H1 (cell line): ENCODE measurements at regions not wholly inside any gene's neighbourhood (a gene's known extent, or its start where the extent isn't known, plus 50 kb on each side); places are given as distances from the start of the nearest gene placed in this dataset.

Source experiments
- CTCF ChIA-PET: fragments of 300-600 bp; sonication (Branson Sonifier 250); formaldehyde crosslinking; loops from one replicate; lab custom pipeline; 2021; ENCODE audit not compliant: partially characterized antibody; lab: Charles Lee
- POLR2A ChIA-PET: fragments of 300-600 bp; sonication (Branson Sonifier 250); formaldehyde crosslinking; loops from one replicate; lab custom pipeline; 2021; ENCODE audit warnings: inconsistent platforms; ENCODE audit not compliant: partially characterized antibody; lab: Charles Lee
- DNase-seq, 2 experiments: peaks; one replicate each; pipeline versions ENCODE4 v3.0.0 to v3.0.0-alpha.2; 2010 to 2022; ENCODE audit warnings: low spot score in 2 of 2, low read depth in 1 of 2, mixed read lengths in 1 of 2
- FAIRE-seq: peaks from 2 replicates; lab custom pipeline; 2011; peaks lifted over from hg19 to GRCh38; lab: Jason Lieb, UNC
- H2AFZ ChIP-seq: 2 replicates; pipeline ENCODE4 v1.8.1; 2012; ENCODE audit warnings: low read length, inconsistent platforms
- H2AK5ac ChIP-seq: 2 replicates; pipeline ENCODE4 v1.6.1; 2013; ENCODE audit warnings: low read depth, low read length
- H2BK120ac ChIP-seq: replicated peaks from 2 replicates; pipeline ENCODE3; 2013; ENCODE audit warnings: low read depth, low read length, inconsistent platforms
- H2BK12ac ChIP-seq: 2 replicates; pipeline ENCODE4 v1.6.1; 2013; ENCODE audit warnings: low read depth, low read length
- H2BK15ac ChIP-seq: 2 replicates; pipeline ENCODE4 v1.6.1; 2013; ENCODE audit warnings: low read length
- H2BK20ac ChIP-seq: 2 replicates; pipeline ENCODE4 v1.6.1; 2013; ENCODE audit warnings: low read length
- H2BK5ac ChIP-seq: 2 replicates; pipeline ENCODE4 v1.6.1; 2013; ENCODE audit warnings: low read depth, low read length
- H3K14ac ChIP-seq: 2 replicates; pipeline ENCODE4 v1.6.1; 2013; ENCODE audit warnings: inconsistent platforms; ENCODE audit not compliant: insufficient read length
- H3K18ac ChIP-seq: 2 replicates; pipeline ENCODE4 v1.6.1; 2013; ENCODE audit warnings: low read length; ENCODE audit errors: extremely low read depth
- H3K23ac ChIP-seq: 2 replicates; pipeline ENCODE4 v1.6.1; 2013; ENCODE audit warnings: inconsistent platforms; ENCODE audit not compliant: insufficient read length
- H3K23me2 ChIP-seq: 2 replicates; pipeline ENCODE4 v1.6.1; 2013; ENCODE audit warnings: low read depth, low read length
- H3K27ac ChIP-seq: 2 replicates; pipeline ENCODE4 v1.6.1; 2011; ENCODE audit warnings: low read depth, low read length, inconsistent platforms
- H3K27me3 ChIP-seq, 4 experiments: replicated peaks in 1 of 4; 1 replicate in 1 of 4; 2 replicates in 3 of 4; pipeline versions ENCODE4 v1.6.1 to v1.8.1; 2011 to 2013; ENCODE audit warnings: low read length in 3 of 4, mild to moderate bottlenecking in 3 of 4, inconsistent platforms in 2 of 4, mixed read lengths in 2 of 4, moderate library complexity in 1 of 4; ENCODE audit not compliant: control insufficient read depth in 3 of 4, insufficient read depth in 3 of 4; ENCODE audit errors: extremely low read depth in 1 of 4
- H3K36me3 ChIP-seq, 4 experiments: 2 replicates each; pipeline versions ENCODE4 v1.6.1 to v1.8.1; 2011 to 2013; ENCODE audit warnings: mild to moderate bottlenecking in 4 of 4, low read length in 3 of 4, moderate library complexity in 2 of 4, control low read depth in 1 of 4, inconsistent platforms in 1 of 4; ENCODE audit not compliant: insufficient read depth in 4 of 4, control insufficient read depth in 2 of 4
- H3K4ac ChIP-seq: replicated peaks from 2 replicates; pipeline ENCODE3; 2013; ENCODE audit warnings: low read length, low read depth, mixed read lengths, inconsistent platforms; ENCODE audit not compliant: insufficient read length
- H3K4me1 ChIP-seq, 4 experiments: replicated peaks in 1 of 4; 1 replicate in 1 of 4; 2 replicates in 3 of 4; pipeline versions ENCODE4 v1.6.1 to v1.8.1; 2011 to 2013; ENCODE audit warnings: low read length in 3 of 4, inconsistent platforms in 2 of 4, mixed read lengths in 1 of 4; ENCODE audit not compliant: insufficient read depth in 4 of 4, control insufficient read depth in 3 of 4
- H3K4me2 ChIP-seq, 2 experiments: 2 replicates each; pipeline versions ENCODE4 v1.6.1 to v1.8.1; 2011 to 2013; ENCODE audit warnings: low read depth in 2 of 2, low read length in 2 of 2, control low read depth in 1 of 2, inconsistent platforms in 1 of 2, mild to moderate bottlenecking in 1 of 2; ENCODE audit not compliant: insufficient read depth in 1 of 2
- H3K4me3 ChIP-seq, 4 experiments: fragments of 200-600, 300-600 bp in 1 of 4; sonication (generic), shearing (Covaris generic), sonication (Bioruptor Twin) in 1 of 4; 2 replicates each; pipeline versions ENCODE4 v1.5.1 to v1.8.1; 2011 to 2016; ENCODE audit warnings: low read length in 4 of 4, low read depth in 3 of 4, control low read depth in 2 of 4, inconsistent platforms in 2 of 4, mild to moderate bottlenecking in 2 of 4, mixed read lengths in 1 of 4, moderate library complexity in 1 of 4; ENCODE audit not compliant: insufficient read depth in 2 of 4; ENCODE audit errors: extremely low read depth in 1 of 4
- H3K56ac ChIP-seq: replicated peaks from 2 replicates; pipeline ENCODE3; 2013; ENCODE audit warnings: low read depth, mild to moderate bottlenecking, mixed read lengths, low read length, inconsistent platforms; ENCODE audit not compliant: insufficient read length
- H3K79me1 ChIP-seq: 2 replicates; pipeline ENCODE4 v1.6.1; 2013; ENCODE audit warnings: low read depth, low read length, control low read depth
- H3K79me2 ChIP-seq, 2 experiments: 2 replicates each; pipeline versions ENCODE4 v1.6.1 to v1.8.1; 2012 to 2013; ENCODE audit warnings: low read length in 2 of 2, mild to moderate bottlenecking in 2 of 2, inconsistent platforms in 1 of 2; ENCODE audit not compliant: insufficient read depth in 2 of 2, control insufficient read depth in 1 of 2
- H3K9ac ChIP-seq, 4 experiments: replicated peaks in 1 of 4; 1 replicate in 1 of 4; 2 replicates in 3 of 4; pipeline versions ENCODE4 v1.6.1 to v1.8.1; 2011 to 2013; ENCODE audit warnings: low read depth in 3 of 4, low read length in 3 of 4, control low read depth in 2 of 4, mild to moderate bottlenecking in 2 of 4, moderate library complexity in 2 of 4, inconsistent platforms in 1 of 4; ENCODE audit errors: extremely low read depth in 1 of 4
- H3K9me3 ChIP-seq, 2 experiments: 2 replicates each; pipeline versions ENCODE4 v1.6.1 to v1.8.1; 2012 to 2013; ENCODE audit warnings: mild to moderate bottlenecking in 2 of 2, moderate library complexity in 2 of 2, control low read depth in 1 of 2, inconsistent platforms in 1 of 2, low read depth in 1 of 2, low read length in 1 of 2, mixed read lengths in 1 of 2; ENCODE audit not compliant: insufficient read depth in 2 of 2
- H4K20me1 ChIP-seq, 2 experiments: replicated peaks in 1 of 2; 2 replicates each; pipeline versions ENCODE3 to v1.8.1; 2011 to 2013; ENCODE audit warnings: inconsistent platforms in 2 of 2, low read length in 2 of 2, mild to moderate bottlenecking in 1 of 2; ENCODE audit not compliant: insufficient read depth in 2 of 2, control insufficient read depth in 1 of 2
- H4K5ac ChIP-seq: 2 replicates; pipeline ENCODE4 v1.6.1; 2013; ENCODE audit warnings: low read length, low read depth, mixed read lengths, inconsistent platforms; ENCODE audit not compliant: insufficient read length
- H4K8ac ChIP-seq: 2 replicates; pipeline ENCODE4 v1.8.0; 2013; ENCODE audit warnings: mild to moderate bottlenecking, moderate library complexity, low read length, inconsistent platforms; ENCODE audit not compliant: insufficient read depth; ENCODE audit errors: extremely low read depth
- H4K91ac ChIP-seq: replicated peaks from 2 replicates; pipeline ENCODE3; 2013; ENCODE audit warnings: low read length, mixed read lengths, inconsistent platforms; ENCODE audit not compliant: insufficient read length
- JUN ChIP-seq: IDR thresholded peaks from 2 replicates; pipeline ENCODE4 v1.6.1; 2011; ENCODE audit warnings: low read depth, mild to moderate bottlenecking, improper control_type of control experiment, low read length
- MAFK ChIP-seq: IDR thresholded peaks from 2 replicates; pipeline ENCODE4 v1.6.1; 2012; ENCODE audit warnings: low read depth, mild to moderate bottlenecking, improper control_type of control experiment, low read length
- WGBS, 2 experiments: shearing (Covaris generic) in 1 of 2; methylation state at CpG; one replicate each; pipeline versions ENCODE4 v1.1.6 to v1.1.7; 2013 to 2015; ENCODE audit warnings: low lambda C conversion rate in 2 of 2, mixed read lengths in 2 of 2, inconsistent platforms in 1 of 2, low coverage in 1 of 2, missing lambda C conversion rate in 1 of 2; ENCODE audit not compliant: insufficient replicate concordance in 2 of 2, insufficient coverage in 1 of 2, insufficient read length in 1 of 2; ENCODE audit errors: extremely low coverage in 1 of 2, missing lambda C conversion rate in 1 of 2; 5-methylcytosine and 5-hydroxymethylcytosine counted together

DNA sequence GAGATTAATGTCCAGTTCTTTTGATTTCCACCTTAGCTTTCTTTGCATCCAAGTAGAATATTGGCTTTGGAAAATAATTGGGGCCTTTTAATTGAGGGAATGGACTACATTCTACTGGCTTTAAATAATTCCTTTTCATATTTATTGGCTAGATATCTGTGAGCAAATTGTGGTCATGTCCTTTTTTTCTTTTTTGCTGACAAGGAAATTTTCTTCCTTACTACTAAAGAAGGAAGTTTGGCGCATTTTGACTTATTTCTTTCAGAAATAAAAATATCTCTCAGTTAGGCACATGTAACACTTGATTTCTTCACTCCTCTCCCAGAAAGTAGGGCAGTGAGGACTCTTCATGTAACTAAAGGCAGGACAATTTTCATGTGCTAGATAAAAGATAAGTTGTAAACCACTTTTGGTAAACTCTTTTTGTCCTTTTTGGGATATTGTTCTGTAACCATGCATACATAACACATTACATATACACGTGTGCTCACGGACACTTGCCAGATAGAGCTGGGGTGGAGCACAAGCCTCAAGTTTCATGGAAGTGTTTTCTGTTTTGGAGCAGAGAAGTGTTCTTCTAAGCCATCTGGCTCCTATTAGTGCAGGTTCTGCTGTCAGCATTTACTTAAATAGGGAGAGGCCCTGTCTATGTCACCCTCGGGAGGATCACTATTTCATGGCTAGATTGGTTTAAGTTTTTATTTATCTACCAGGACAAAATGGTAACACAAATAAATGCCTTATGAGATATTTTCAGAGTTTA is 85.1 kb upstream of the LRIG3 start:
- Histone ChIP-seq H3K23me2 (no peaks in the 10 kb centered on the region), H3K79me1 (no peaks in the 10 kb centered on the region), H3K9me3 (no peaks in the 10 kb centered on the region), H2BK12ac (no peak overlapping the region), H3K27me3 (no peaks in the 10 kb centered on the region), H3K14ac (no peak overlapping the region), H4K8ac (no peak overlapping the region), H3K18ac (no peak overlapping the region), H2BK5ac (no peak overlapping the region), H3K4me2 (no peak overlapping the region), H4K20me1 (no peaks in the 10 kb centered on the region), H2BK15ac (no peak overlapping the region), H3K36me3 (no peaks in the 10 kb centered on the region), H2BK120ac (no peak overlapping the region), H2AFZ (no peak overlapping the region), H2AK5ac (no peak overlapping the region), H3K27ac (no peak overlapping the region), H4K5ac (no peak overlapping the region), H4K91ac (no peak overlapping the region), H3K9ac (no peak overlapping the region), H3K4me1 (no peaks in the 10 kb centered on the region), H3K79me2 (no peaks in the 10 kb centered on the region), H3K23ac (no peak overlapping the region), H3K4ac (no peak overlapping the region), H3K56ac (no peak overlapping the region), H2BK20ac (no peak overlapping the region), H3K4me3 (no peak overlapping the region)
- CTCF ChIA-PET = no interaction called here
- POLR2A ChIA-PET = no interaction called here
- whole genome bisulfite sequencing, 2 experiments = 71% methylated on average over 4 of the region's 4 CpGs; no CpG with 5 or more reads in 1 of the 2 experiments
- no peak for TF ChIP-seq JUN
- peak; percentile 57; the same call in 1 of the 2 replicates for TF ChIP-seq MAFK
- DNase-seq = no peak
- no peak for FAIRE-seq
